Gastrocnemius medialis (tissue), 4 donors: ENCODE measurements at regions not wholly inside any gene's neighbourhood (a gene's known extent, or its start where the extent isn't known, plus 50 kb on each side); places are given as distances from the start of the nearest gene placed in this dataset.

Source experiments
- ATAC-seq, 2 donors: fragments of 150-250 bp; one replicate each; pipeline ENCODE4 v1.9.1; 2016
- DNase-seq, 2 donors: peaks; one replicate each; pipeline ENCODE4 v3.0.0-alpha.2; 2019
- H3K27ac ChIP-seq, 4 donors: fragments of 200-600 bp; sonication (generic); 1 replicate in 1 of 4; 2 replicates in 3 of 4; pipeline ENCODE4 v1.5.1; 2016 to 2018; ENCODE audit warnings: mild to moderate bottlenecking in 2 of 4, moderate library complexity in 1 of 4
- H3K27me3 ChIP-seq, 3 donors: fragments of 200-600 bp; sonication (generic) in 2 of 3; 1 replicate in 1 of 3; 2 replicates in 2 of 3; pipeline versions ENCODE4 v1.5.1 to v1.6.0; 2016 to 2019; ENCODE audit warnings: mild to moderate bottlenecking in 1 of 3, moderate library complexity in 1 of 3
- H3K36me3 ChIP-seq, 2 donors: fragments of 200-600 bp; sonication (generic) in 1 of 2; one replicate each; pipeline ENCODE4 v1.5.1; 2017 to 2018
- H3K4me1 ChIP-seq, 2 donors: fragments of 200-600 bp; sonication (generic) in 1 of 2; one replicate each; pipeline ENCODE4 v1.5.1; 2016 to 2017; ENCODE audit warnings: mild to moderate bottlenecking in 2 of 2
- H3K4me3 ChIP-seq, 4 donors: fragments of 200-600 bp; sonication (generic) in 3 of 4; 1 replicate in 1 of 4; 2 replicates in 3 of 4; pipeline ENCODE4 v1.5.1; 2016 to 2019; ENCODE audit warnings: mild to moderate bottlenecking in 2 of 4
- H3K9me3 ChIP-seq, 3 donors: fragments of 200-600 bp; sonication (generic) in 2 of 3; 1 replicate in 1 of 3; 2 replicates in 2 of 3; pipeline ENCODE4 v1.5.1; 2016 to 2019
- CTCF ChIP-seq, 5 experiments: fragments of 450-650 bp in 3 of 5; fragments of 200-600 bp in 2 of 5; sonication (generic) in 2 of 5; IDR thresholded peaks in 4 of 5; conservative IDR thresholded peaks in 1 of 5; 1 replicate in 4 of 5; 2 replicates in 1 of 5; pipeline ENCODE4 v1.5.1; 2016 to 2019; ENCODE audit warnings: antibody characterized with exemption in 5 of 5, mild to moderate bottlenecking in 3 of 5, moderate library complexity in 3 of 5
- POLR2A ChIP-seq, 2 donors: fragments of 450-650 bp; IDR thresholded peaks; one replicate each; pipeline ENCODE4 v1.6.1; 2017; ENCODE audit warnings: antibody characterized with exemption in 2 of 2, mild to moderate bottlenecking in 2 of 2, moderate library complexity in 2 of 2
- in situ Hi-C, 4 donors: fragments of 200-750 bp; cut with MboI; loops; one replicate each; pipeline versions ENCODE4 v1.15.0 to v1.8.0; 2017; ENCODE audit warnings: low sequenced_read_pairs in 4 of 4
- intact Hi-C: fragments of 100-400 bp; cut with DNase I; formaldehyde crosslinking; loops from one replicate; pipeline ENCODE4 v1.15.1; 2023; ENCODE audit warnings: low total_unique reads

- H3K27ac ChIP-seq: no peak overlapping the region
- TF ChIP-seq POLR2A (IDR thresholded peaks at IDR 0.05) (no peak), CTCF (IDR thresholded peaks at IDR 0.05 in 4 of 5, conservative IDR thresholded peaks at IDR 0.05 in 1 of 5) (no peak)
- no peak overlapping the region for H3K4me3 ChIP-seq
- no peak for DNase-seq
- in situ Hi-C loops (no loop called here), intact Hi-C loops (no loop called here)
- H3K9me3 ChIP-seq: no peaks in the 10 kb centered on the region
- ATAC-seq: no peak
- H3K27me3 ChIP-seq: no peaks in the 10 kb centered on the region
- H3K36me3 ChIP-seq: no peaks in the 10 kb centered on the region
- no peaks in the 10 kb centered on the region for H3K4me1 ChIP-seq
Measured at GRCh38 chr20:39658662-39659409, 696.7 kb downstream of the DHX35 start.

- DNase-seq (no peak), ATAC-seq (no peak)
- no peaks in the 10 kb centered on the region for H3K9me3 ChIP-seq
- TF ChIP-seq CTCF (IDR thresholded peaks at IDR 0.05 in 4 of 5, conservative IDR thresholded peaks at IDR 0.05 in 1 of 5) (no peak), POLR2A (IDR thresholded peaks at IDR 0.05) (no peak)
- intact Hi-C loops (no loop called here), in situ Hi-C loops (no loop called here)
- no peak overlapping the region for H3K27ac ChIP-seq
- no peaks in the 10 kb centered on the region for H3K36me3 ChIP-seq
- no peaks in the 10 kb centered on the region for H3K4me1 ChIP-seq
- no peak overlapping the region for H3K4me3 ChIP-seq
- no peaks in the 10 kb centered on the region for H3K27me3 ChIP-seq
Measured at GRCh38 chr20:39654171-39654570, 692.0 kb downstream of the DHX35 start.

GRCh38 chr20:39651645-39652325 is 689.6 kb downstream of the DHX35 start:
- in situ Hi-C loops: no loop called here
- H3K9me3 ChIP-seq: no peaks in the 10 kb centered on the region
- no peaks in the 10 kb centered on the region for H3K27me3 ChIP-seq
- H3K36me3 ChIP-seq: no peaks in the 10 kb centered on the region
- no peak overlapping the region for H3K27ac ChIP-seq
- ATAC-seq (no peak), DNase-seq (no peak)
- no peak for TF ChIP-seq POLR2A (IDR thresholded peaks at IDR 0.05)
- TF ChIP-seq CTCF (IDR thresholded peaks at IDR 0.05 in 4 of 5, conservative IDR thresholded peaks at IDR 0.05 in 1 of 5): no peak
- no peak overlapping the region for H3K4me3 ChIP-seq
- H3K4me1 ChIP-seq: no peaks in the 10 kb centered on the region
- intact Hi-C loops: no loop called here

GRCh38 chr20:39646874-39647413 is 684.8 kb downstream of the DHX35 start:
- TF ChIP-seq CTCF (IDR thresholded peaks at IDR 0.05 in 4 of 5, conservative IDR thresholded peaks at IDR 0.05 in 1 of 5) (no peak), POLR2A (IDR thresholded peaks at IDR 0.05) (no peak)
- Histone ChIP-seq H3K4me3 (no peak overlapping the region), H3K27ac (no peak overlapping the region), H3K27me3 (no peaks in the 10 kb centered on the region), H3K4me1 (no peaks in the 10 kb centered on the region), H3K9me3 (no peaks in the 10 kb centered on the region), H3K36me3 (no peaks in the 10 kb centered on the region)
- in situ Hi-C loops: no loop called here
- intact Hi-C loops: no loop called here
- DNase-seq (no peak), ATAC-seq (no peak)
